ENCODE measurements at regions not wholly inside any gene's neighbourhood (a gene's known extent, or its start where the extent isn't known, plus 50 kb on each side); places are given as distances from the start of the nearest gene placed in this dataset.

DNA sequence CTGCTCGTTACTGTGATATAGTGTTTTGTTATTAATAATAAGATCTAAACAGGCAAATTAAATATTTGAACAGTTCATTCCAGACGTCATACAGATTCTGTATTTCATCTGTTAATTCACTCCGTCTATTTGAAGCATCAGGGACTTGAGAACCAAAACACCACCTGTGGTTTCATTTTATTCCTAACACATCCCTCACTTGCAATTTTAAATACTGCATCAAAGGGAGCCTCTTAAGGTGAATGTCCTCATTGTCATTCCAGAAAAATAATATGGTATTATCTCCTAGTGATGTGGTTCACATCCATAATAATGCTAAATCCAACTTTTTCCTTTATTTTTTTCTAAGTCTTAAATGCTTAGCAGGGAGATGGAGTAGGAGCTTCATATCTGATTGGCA lies 1390.9 kb upstream of the CADM2 start:
- TF ChIP-seq POLR2A (IDR thresholded peaks at IDR 0.05): no peak
- TF ChIP-seq, protein P1, sequence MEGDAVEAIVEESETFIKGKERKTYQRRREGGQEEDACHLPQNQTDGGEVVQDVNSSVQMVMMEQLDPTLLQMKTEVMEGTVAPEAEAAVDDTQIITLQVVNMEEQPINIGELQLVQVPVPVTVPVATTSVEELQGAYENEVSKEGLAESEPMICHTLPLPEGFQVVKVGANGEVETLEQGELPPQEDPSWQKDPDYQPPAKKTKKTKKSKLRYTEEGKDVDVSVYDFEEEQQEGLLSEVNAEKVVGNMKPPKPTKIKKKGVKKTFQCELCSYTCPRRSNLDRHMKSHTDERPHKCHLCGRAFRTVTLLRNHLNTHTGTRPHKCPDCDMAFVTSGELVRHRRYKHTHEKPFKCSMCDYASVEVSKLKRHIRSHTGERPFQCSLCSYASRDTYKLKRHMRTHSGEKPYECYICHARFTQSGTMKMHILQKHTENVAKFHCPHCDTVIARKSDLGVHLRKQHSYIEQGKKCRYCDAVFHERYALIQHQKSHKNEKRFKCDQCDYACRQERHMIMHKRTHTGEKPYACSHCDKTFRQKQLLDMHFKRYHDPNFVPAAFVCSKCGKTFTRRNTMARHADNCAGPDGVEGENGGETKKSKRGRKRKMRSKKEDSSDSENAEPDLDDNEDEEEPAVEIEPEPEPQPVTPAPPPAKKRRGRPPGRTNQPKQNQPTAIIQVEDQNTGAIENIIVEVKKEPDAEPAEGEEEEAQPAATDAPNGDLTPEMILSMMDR (IDR thresholded peaks at IDR 0.05): no peak
